SIG-M5 treated with dmso at 0.1 percent for 504 hours (cell line): ENCODE measurements at regions not wholly inside any gene's neighbourhood (a gene's known extent, or its start where the extent isn't known, plus 50 kb on each side); places are given as distances from the start of the nearest gene placed in this dataset.

Experiments used
- DNase-seq: peaks from one replicate; lab custom pipeline; 2025; ENCODE audit not compliant: unreplicated experiment; lab: John Stamatoyannopoulos, UW

DNA sequence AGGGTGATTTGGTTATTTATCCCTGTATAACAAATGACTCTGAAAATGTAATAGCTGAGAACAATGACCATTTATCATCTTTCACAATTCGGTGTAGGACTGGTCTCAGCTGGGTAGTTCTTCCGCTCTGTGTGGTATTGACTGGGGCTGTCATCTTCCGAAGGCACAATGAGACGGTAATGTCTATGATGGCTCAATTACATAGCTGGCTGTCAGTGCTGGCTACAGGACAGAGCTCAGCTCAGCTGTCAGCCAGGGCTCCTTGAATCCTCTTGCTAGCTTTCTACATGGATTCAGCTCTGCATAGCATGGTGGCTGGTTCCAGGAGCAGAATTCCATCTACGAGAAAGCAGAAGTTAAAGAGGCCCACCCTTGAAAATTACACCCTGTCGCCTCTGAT lies 483.8 kb downstream of the TDRD15 start:
- no peak for DNase-seq

DNA sequence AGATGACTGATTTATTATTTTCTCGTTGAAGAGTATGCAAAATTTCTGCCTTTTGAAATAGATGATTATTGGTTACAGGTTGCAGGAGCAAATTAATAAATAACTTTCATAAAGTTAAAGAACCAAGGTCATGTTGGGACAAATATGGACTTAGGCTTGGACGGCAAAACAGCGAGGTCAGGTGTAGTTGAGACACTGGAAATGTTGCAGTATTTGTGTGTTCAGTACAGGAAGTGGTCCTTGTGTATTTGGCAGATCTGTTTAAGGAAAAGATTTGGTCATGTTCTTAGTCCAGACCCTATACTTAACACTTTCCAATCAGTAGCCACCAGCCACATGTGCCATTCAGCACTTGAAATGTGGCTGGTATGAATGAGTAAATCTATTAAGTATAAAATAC lies 486.5 kb downstream of the TDRD15 start:
- no peak for DNase-seq

DNA sequence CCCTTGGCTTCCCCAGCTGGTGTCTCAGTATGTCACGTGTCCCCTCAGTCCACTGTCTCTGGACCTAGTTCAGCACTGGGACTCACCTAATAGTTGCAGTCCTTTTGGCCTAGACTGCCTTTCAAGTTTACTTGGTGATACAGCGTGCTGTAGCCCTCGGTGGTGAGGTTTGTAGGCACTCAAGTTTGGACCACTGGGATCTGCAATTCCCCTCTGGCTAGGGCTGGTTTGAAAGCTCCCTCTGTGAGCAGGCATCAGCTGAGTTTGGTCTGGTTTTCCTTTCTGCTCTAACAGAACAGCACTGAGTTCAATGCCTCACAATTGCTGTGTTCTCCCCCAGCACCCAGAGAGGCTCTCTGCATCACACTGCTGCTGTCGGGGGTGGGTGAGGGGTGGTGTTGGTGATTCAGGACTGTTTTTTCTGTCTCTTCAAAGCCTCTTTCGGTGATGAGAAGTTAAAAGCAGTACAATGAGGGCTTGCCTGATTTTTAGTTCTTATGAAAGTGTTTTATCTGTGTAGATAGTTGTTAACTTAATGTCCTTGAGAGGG lies 494.2 kb downstream of the TDRD15 start:
- no peak for DNase-seq

DNA sequence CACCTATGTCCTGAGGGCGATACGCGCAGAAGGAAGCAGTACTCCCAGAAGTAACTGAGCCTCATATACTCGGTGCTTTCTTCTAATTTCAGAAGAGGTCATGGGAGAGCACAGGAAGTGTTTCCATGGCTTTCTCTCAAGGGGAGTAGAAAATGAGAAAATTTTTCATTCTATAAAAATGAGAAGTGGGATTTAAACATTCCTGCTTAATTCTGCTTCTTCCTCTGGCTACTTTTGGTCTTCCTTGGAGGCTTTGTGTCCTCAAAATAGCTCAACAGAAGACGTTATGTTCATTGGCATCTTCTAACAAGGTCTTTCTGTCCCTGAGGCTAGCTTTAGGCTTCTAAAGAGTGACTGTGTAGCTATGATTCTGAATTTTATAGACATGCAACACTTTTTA lies 497.0 kb downstream of the TDRD15 start:
- no peak for DNase-seq

DNA sequence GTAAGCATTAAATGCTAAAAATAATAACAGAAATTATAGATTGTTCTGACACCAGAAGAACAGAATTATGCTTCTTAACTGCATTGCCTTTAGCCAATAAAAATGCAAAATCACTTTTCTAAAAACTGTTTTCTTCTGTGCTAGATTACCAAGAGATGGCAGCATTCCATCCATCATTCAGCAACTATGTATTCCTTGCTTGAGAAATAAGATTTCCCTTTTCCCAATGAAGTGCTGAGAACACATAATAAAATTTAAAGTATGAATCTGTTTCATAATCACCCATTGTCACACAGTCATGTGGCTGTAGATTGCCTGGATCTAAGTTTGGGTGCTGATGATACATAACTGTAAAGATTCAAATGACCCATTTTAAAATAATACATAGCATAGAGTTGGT lies 504.2 kb downstream of the TDRD15 start:
- DNase-seq: no peak

DNA sequence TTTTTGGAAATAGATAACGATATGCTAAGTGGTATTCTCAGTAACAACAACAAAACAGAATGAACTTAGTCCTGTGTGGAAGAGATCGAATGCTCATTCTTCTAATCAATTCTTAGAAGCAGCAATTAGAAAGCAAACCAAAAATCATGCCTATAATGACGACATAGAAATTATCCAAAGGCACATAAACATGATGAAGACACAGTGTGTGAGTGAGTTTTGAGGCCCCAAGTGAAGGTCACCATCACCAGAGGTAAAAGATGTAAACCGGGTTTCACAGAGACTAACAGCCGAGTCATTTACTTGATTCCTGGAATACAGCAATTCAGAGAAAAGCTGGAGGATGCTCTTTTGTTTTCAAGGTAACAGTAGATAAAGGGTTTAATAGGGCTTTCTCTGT lies 509.2 kb downstream of the TDRD15 start:
- DNase-seq: no peak

DNA sequence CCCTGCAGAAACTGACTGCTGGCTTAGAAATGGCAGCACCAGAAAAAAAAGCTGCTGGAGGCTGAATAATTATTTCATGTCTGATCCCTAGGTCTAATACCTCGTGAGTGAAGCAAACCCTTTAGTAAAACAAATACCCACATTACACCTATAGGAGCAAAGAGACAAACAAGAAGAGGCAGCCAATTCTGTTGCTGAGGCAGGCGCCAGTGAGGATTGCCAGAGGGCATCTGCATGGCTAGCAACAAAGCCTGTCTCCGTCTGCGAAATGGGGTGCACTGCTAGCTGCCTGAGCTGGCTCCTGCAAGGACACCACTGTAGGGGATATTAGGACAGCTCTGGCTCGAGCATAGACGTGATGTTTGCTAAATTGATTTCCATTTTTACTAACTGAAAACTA lies 509.7 kb downstream of the TDRD15 start:
- no peak for DNase-seq

DNA sequence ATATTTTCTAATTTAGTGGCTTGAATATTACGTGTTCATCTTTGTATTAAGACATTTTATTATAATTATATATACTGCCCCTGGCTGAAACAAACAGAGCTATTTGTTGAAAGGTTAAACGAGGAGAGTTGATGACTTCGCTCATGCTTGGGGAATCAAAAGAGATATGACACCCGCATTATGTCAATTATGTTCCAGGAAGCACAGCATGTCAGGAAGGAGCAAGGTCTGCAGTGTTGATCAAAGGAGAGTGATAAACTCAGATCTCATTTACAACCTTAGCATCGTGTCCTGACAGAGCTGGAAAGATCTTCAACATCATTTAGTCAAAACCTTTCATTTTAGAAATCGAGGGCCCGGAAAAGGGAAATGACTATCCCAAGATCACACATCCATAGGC lies 510.1 kb downstream of the TDRD15 start:
- no peak for DNase-seq

DNA sequence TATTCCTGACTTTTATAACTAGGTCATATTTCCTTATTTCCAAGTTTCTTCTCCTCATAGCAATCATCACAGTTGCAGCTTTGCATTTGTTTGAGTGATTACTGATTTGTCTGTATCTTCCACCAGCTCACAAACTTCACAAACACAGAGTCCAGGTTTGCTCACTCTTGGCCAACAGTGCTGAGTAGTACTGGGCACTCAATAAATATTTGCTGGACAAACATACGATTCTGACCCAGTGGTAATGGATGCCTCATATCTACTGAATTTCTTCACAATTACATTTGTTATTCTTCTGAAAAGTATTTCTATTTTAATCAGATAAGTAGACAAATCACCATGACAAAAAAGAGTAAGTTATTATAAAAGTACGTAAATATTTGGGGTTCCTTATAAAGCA lies 516.3 kb downstream of the TDRD15 start:
- no peak for DNase-seq

DNA sequence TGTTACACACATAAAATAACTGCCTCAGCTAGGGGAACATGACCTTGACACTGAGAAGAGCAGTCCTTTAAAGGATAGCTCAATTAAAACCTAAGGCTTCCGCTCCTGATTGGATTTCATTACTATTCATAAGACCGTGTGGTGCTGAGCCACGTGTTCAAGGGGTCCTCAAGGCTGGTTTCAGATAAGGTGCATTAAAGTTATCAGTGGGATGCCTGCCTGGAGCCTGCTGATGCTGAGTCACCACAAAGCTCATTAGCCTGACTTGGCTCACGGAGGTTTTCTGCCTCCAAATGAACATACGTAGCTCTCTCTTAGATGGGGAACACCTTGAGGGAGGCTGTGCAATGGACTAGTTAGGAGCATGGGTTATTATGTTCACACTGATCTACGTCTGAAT lies 518.9 kb downstream of the TDRD15 start:
- DNase-seq: no peak

DNA sequence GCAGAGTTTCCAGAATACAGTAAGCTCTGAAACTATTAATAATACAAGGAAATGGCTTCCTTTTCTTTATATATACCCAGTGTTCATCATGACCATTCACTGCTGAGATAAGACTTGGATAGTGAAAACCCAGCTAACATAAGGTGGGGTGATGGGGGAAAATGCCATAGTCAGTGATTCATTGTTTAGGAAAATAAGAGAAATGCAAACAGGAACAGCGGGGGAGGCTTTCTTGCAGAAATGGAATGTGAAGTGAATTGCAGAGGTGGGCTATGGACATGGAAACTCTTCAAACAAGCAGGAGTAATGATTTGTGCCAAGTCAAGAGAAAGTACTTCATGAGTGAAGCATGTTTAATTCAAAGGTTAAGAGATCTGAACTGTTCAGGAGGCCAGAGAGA lies 519.4 kb downstream of the TDRD15 start:
- no peak for DNase-seq

DNA sequence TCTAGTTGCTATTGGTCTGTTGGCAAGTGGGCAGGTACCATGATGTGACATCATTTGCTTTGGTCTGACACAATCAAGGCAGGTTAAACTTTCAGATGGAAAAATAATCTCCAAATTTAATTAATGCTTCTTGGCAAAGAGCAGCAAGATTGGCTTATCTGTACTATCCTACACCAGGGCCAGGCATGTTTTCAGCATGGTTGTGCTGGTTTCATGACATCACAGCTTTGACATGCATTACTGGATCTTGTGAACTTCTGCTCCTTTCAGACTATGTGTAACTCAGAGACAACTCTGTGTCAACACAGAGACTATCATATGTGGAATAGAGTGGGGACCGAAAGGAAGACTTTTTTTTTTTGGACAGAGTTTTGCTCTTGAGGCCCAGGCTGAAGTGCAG lies 520.5 kb downstream of the TDRD15 start:
- DNase-seq: no peak

DNA sequence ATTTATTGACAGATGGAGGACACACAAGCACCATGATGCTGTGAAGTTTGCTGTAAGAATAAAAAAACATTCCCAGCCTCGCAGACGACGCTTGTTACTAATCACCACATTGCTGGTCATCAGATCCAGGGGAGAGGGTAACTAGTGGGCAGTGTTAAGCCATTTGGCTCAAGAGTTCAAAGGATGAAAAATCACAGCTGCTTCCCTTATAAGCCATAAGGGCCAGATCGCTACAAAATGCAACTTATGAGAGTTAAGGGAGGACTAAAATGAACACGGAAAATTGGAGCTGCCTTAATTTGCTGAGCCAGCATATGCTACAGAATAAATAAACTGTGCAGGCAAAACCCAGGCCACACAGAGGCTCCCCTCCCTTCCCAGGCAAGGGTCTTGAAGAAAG lies 522.6 kb downstream of the TDRD15 start:
- DNase-seq: no peak

DNA sequence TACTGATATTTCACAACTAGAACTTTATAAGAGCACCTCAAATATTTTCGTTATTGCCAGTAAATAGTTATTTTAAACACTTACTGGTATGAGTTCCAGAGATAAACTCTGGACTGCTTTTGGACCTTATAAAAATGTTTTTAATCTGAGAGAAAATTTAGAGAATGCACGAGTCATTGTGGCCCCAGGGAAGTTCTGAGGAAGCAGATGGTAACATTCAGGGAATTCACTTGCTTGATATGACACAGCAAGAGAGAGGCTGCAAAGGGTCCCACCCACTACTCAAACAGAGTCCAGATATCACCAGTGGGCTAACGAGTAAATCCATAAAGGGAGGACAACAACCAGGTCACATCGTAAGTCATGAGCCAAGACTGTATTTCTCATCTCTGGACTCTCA lies 526.8 kb downstream of the TDRD15 start:
- no peak for DNase-seq

DNA sequence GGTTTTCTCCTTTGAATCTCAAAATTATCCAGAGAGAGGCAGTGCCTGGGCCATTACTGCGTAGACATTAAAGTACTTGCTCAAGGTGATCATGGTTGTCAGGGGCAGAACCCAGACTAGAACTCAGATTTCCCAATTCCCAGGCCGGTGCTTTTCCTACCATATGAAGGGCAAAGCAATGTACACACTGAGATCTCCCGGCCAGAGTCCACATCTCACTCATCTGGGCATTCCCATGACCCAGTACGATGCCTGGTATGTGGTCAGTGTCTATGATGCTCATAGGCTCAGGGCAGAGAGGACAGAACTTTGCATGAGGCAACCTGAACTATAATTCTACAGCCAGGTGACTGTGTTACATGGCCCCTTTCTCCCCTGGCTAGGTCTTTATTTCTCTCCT lies 531.4 kb downstream of the TDRD15 start:
- DNase-seq: no peak

DNA sequence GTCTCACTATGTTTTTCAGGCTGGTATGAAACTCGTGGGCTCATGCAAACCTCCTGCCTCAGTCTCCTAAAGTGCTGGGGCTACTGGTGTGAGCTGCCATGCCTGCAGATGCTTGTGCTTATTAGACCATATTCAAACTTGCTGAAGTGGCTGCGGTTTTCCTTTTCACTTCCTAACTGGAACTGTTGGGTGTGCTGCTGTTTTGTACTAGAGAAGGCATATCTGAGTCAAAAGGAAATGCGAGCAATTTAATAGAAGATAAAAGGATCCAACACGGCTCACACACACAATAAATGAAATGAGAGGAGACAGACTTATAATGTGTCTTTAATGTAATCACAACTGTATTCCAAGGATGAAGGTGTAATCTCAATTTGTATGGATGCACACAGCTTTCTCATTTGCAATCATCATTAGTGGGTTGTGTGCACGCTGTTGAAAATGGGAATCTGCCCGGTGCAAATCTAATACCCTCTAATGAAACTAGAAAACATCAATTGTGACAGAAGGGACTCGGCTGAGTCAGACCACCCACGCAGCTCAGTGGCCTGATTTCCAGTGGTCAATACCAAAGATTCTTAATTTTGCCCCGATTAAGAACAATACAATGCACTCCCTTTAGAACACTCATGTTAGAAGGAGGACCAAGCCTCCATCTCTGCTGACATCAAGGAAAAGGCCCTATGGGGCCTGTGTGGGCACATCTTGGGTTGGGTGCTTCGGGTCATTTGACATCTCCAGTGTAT lies 532.7 kb downstream of the TDRD15 start:
- DNase-seq: no peak

DNA sequence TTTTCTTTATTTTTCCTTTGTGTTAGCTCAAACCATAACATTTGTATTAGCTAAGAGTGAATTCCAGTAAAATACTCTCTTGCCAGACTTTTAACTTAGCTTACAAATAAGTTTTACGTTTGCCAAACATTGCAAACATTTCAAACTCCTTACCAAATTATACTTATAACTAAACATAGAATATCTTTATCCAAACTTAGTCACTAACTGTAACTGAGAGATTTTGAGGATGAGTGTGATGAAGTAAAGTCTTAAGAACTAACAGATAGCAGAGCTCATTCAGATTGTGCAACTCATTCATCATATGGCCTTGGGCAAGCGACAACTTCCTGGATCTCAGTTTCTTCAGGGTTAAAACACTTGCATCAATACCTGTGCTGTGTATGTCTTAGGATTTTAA lies 533.7 kb downstream of the TDRD15 start:
- DNase-seq: no peak

DNA sequence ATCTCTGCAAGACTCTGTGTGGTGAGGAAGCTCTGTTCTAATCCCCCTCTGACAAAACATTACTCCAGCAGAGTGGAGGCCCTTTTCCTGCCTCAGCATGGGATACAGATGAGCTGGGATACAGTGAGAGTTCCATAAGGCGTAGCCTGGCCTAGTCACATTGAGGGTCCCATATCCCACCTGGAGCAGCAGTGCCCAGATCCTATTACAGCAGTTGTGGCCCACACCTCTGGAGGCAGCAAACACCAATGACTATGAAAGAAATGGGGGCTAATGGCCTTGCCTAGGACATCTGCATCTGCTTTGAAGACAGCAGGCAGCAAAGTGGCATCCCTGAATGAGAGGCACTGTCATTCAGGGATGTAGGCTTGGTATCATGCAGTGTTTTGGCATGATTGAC lies 534.5 kb downstream of the TDRD15 start:
- no peak for DNase-seq

DNA sequence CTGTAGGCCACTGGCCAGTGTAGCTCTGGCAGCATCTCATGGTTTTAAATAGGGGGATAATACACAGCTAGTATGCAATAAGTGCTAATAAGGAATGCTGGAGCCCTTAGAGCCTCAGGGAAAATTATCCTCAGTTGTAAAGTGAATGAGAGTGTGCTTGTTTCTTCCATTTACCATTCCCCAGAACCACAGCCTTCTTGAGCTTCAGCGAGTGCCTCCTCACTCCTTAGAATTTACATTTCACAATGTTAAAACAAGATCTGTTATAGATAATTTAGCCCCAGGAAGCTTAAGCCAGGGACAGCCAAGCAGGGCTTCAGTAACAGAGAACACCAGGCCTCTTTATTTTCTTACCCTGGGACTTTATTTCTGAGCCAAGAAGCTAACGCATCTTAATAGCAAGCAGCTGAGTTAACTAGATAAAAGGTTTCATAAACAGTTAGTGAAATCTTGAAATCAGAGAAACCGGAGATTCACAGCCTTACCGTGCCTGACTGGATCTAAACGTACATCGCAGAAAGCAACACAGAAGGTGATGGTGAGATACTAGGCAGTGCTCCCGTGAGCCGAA lies 535.2 kb downstream of the TDRD15 start:
- DNase-seq: no peak

DNA sequence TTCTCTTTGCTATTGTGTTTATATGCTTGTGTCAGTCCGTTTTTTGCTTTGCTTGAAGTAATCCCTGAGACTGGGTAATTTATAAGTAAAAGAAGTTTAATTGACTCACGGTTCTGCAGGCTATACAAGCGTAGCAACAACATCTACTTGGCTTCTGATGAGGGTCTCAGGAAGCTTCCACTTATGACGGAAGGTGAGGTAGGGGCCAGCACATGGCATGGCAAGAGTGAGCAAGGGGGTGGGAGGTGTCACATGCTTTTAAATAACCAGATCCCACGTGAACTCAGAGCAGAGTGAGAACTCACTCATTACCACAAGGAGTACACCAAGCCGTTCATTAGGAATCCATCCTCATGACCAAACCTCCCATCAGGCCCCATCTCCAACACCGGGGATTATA lies 540.3 kb downstream of the TDRD15 start:
- no peak for DNase-seq

DNA sequence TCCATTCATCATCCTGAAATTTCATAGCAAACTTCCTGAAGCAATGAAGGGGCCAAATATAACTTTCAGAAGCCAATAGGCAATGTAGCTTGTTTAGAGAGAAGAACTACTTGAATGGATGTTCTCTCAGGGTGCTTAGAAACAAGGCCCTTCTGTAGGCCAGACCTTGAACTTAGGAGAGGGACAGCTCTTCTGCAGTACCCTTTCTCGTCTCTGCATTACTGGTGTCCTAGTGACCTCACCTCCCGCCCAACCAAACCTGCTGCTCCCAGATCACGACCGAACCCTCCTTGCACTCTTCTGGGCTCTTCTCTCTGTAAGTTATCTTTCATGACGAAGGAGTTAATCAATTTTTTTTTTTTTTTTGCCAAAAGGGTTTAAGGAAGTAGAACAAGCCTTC lies 543.9 kb downstream of the TDRD15 start:
- DNase-seq: no peak

DNA sequence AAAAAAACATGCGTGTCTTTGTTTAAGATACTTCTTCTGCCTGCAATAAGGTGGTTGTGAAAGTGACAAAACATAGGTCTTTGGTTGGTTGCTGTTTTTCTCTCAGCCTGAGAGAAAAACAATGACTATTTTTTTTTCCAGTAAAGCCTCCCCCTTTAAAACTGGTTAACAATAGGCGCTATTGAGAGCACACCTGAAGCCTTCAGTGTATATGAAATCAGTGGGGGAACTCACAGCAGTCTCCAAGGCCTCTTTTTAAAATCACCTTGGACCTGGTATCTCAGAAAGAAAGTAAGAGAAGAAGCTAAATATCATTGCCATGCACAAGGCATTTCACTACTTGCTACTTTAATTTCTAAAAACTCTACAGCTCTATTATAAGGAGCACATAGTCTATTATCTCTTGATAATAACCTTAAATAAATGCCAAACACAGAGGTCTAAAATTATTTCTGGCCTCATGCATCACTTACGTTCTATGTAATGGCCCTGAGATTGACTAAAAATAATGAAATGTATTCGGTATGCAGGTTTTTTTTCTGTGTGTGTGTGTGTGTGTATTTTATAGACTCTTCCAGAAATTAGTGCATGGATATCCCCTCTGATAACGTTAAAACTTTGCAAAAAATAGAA lies 544.4 kb downstream of the TDRD15 start:
- DNase-seq: no peak
